ENCODE measurements at regions not wholly inside any gene's neighbourhood (a gene's known extent, or its start where the extent isn't known, plus 50 kb on each side); places are given as distances from the start of the nearest gene placed in this dataset. TPM values are rescaled to one million over a fixed set of nuclear protein-coding genes. Genes with fewer than 3 reads are reported as not detected.

GRCh38 chr18:22846697-22847096, 86.4 kb upstream of the RBBP8 start:
- DNase-seq (ENCODE audit: low spot score) = no peak

- no peak for DNase-seq (ENCODE audit: low spot score)
These were observed 85.7 kb upstream of the RBBP8 start for GRCh38 chr18:22847392-22847791.

- no peak for DNase-seq (ENCODE audit: low spot score)
These were observed 85.2 kb upstream of the RBBP8 start for GRCh38 chr18:22847867-22848451.

GRCh38 chr18:22848615-22849014, 84.5 kb upstream of the RBBP8 start:
- DNase-seq (ENCODE audit: low spot score) = no peak

GRCh38 chr18:22856870-22857269, 76.3 kb upstream of the RBBP8 start:
- DNase-seq (ENCODE audit: low spot score) = no peak

- DNase-seq (ENCODE audit: low spot score) = no peak
These were observed 75.0 kb upstream of the RBBP8 start for GRCh38 chr18:22858121-22858520.

GRCh38 chr18:22860807-22861206, 72.3 kb upstream of the RBBP8 start:
- no peak for DNase-seq (ENCODE audit: low spot score)

- peak; percentile 38 for DNase-seq (ENCODE audit: low spot score)
These were observed 67.6 kb upstream of the RBBP8 start for GRCh38 chr18:22865354-22866116.

GRCh38 chr18:22868831-22869230, 64.3 kb upstream of the RBBP8 start:
- DNase-seq (ENCODE audit: low spot score) = no peak

GRCh38 chr18:22871809-22872525, 61.2 kb upstream of the RBBP8 start:
- DNase-seq (ENCODE audit: low spot score) = peak; percentile 41

- DNase-seq (ENCODE audit: low spot score) = peak; percentile 25
These were observed 60.1 kb upstream of the RBBP8 start for GRCh38 chr18:22872900-22873537.

GRCh38 chr18:22879293-22879692, 53.8 kb upstream of the RBBP8 start:
- DNase-seq (ENCODE audit: low spot score) = no peak

GRCh38 chr18:22882084-22882483, 51.0 kb upstream of the RBBP8 start:
- DNase-seq (ENCODE audit: low spot score) = no peak

- DNase-seq (ENCODE audit: low spot score) = no peak
These were observed 49.9 kb upstream of the RBBP8 start for GRCh38 chr18:22883179-22883578.

Small RNAs in the stretch of these regions (small RNA-seq; reads per million reads assigned to genes)
- not detected for gene RNU6-1032P

All from HT-29 (cell line).